H1 (cell line): ENCODE measurements at regions not wholly inside any gene's neighbourhood (a gene's known extent, or its start where the extent isn't known, plus 50 kb on each side); places are given as distances from the start of the nearest gene placed in this dataset.

ENCODE experiments used
- CTCF ChIA-PET: fragments of 300-600 bp; sonication (Branson Sonifier 250); formaldehyde crosslinking; loops from one replicate; lab custom pipeline; 2021; ENCODE audit not compliant: partially characterized antibody; lab: Charles Lee
- POLR2A ChIA-PET: fragments of 300-600 bp; sonication (Branson Sonifier 250); formaldehyde crosslinking; loops from one replicate; lab custom pipeline; 2021; ENCODE audit warnings: inconsistent platforms; ENCODE audit not compliant: partially characterized antibody; lab: Charles Lee
- DNase-seq, 2 experiments: peaks; one replicate each; pipeline versions ENCODE4 v3.0.0 to v3.0.0-alpha.2; 2010 to 2022; ENCODE audit warnings: low spot score in 2 of 2, low read depth in 1 of 2, mixed read lengths in 1 of 2
- FAIRE-seq: peaks from 2 replicates; lab custom pipeline; 2011; peaks lifted over from hg19 to GRCh38; lab: Jason Lieb, UNC
- H2AFZ ChIP-seq: 2 replicates; pipeline ENCODE4 v1.8.1; 2012; ENCODE audit warnings: low read length, inconsistent platforms
- H2AK5ac ChIP-seq: 2 replicates; pipeline ENCODE4 v1.6.1; 2013; ENCODE audit warnings: low read depth, low read length
- H2BK120ac ChIP-seq: replicated peaks from 2 replicates; pipeline ENCODE3; 2013; ENCODE audit warnings: low read depth, low read length, inconsistent platforms
- H2BK12ac ChIP-seq: 2 replicates; pipeline ENCODE4 v1.6.1; 2013; ENCODE audit warnings: low read depth, low read length
- H2BK15ac ChIP-seq: 2 replicates; pipeline ENCODE4 v1.6.1; 2013; ENCODE audit warnings: low read length
- H2BK20ac ChIP-seq: 2 replicates; pipeline ENCODE4 v1.6.1; 2013; ENCODE audit warnings: low read length
- H2BK5ac ChIP-seq: 2 replicates; pipeline ENCODE4 v1.6.1; 2013; ENCODE audit warnings: low read depth, low read length
- H3K14ac ChIP-seq: 2 replicates; pipeline ENCODE4 v1.6.1; 2013; ENCODE audit warnings: inconsistent platforms; ENCODE audit not compliant: insufficient read length
- H3K18ac ChIP-seq: 2 replicates; pipeline ENCODE4 v1.6.1; 2013; ENCODE audit warnings: low read length; ENCODE audit errors: extremely low read depth
- H3K23ac ChIP-seq: 2 replicates; pipeline ENCODE4 v1.6.1; 2013; ENCODE audit warnings: inconsistent platforms; ENCODE audit not compliant: insufficient read length
- H3K23me2 ChIP-seq: 2 replicates; pipeline ENCODE4 v1.6.1; 2013; ENCODE audit warnings: low read depth, low read length
- H3K27ac ChIP-seq: 2 replicates; pipeline ENCODE4 v1.6.1; 2011; ENCODE audit warnings: low read depth, low read length, inconsistent platforms
- H3K27me3 ChIP-seq, 4 experiments: replicated peaks in 1 of 4; 1 replicate in 1 of 4; 2 replicates in 3 of 4; pipeline versions ENCODE4 v1.6.1 to v1.8.1; 2011 to 2013; ENCODE audit warnings: low read length in 3 of 4, mild to moderate bottlenecking in 3 of 4, inconsistent platforms in 2 of 4, mixed read lengths in 2 of 4, moderate library complexity in 1 of 4; ENCODE audit not compliant: control insufficient read depth in 3 of 4, insufficient read depth in 3 of 4; ENCODE audit errors: extremely low read depth in 1 of 4
- H3K36me3 ChIP-seq, 4 experiments: 2 replicates each; pipeline versions ENCODE4 v1.6.1 to v1.8.1; 2011 to 2013; ENCODE audit warnings: mild to moderate bottlenecking in 4 of 4, low read length in 3 of 4, moderate library complexity in 2 of 4, control low read depth in 1 of 4, inconsistent platforms in 1 of 4; ENCODE audit not compliant: insufficient read depth in 4 of 4, control insufficient read depth in 2 of 4
- H3K4ac ChIP-seq: replicated peaks from 2 replicates; pipeline ENCODE3; 2013; ENCODE audit warnings: low read length, low read depth, mixed read lengths, inconsistent platforms; ENCODE audit not compliant: insufficient read length
- H3K4me1 ChIP-seq, 4 experiments: replicated peaks in 1 of 4; 1 replicate in 1 of 4; 2 replicates in 3 of 4; pipeline versions ENCODE4 v1.6.1 to v1.8.1; 2011 to 2013; ENCODE audit warnings: low read length in 3 of 4, inconsistent platforms in 2 of 4, mixed read lengths in 1 of 4; ENCODE audit not compliant: insufficient read depth in 4 of 4, control insufficient read depth in 3 of 4
- H3K4me2 ChIP-seq, 2 experiments: 2 replicates each; pipeline versions ENCODE4 v1.6.1 to v1.8.1; 2011 to 2013; ENCODE audit warnings: low read depth in 2 of 2, low read length in 2 of 2, control low read depth in 1 of 2, inconsistent platforms in 1 of 2, mild to moderate bottlenecking in 1 of 2; ENCODE audit not compliant: insufficient read depth in 1 of 2
- H3K4me3 ChIP-seq, 4 experiments: fragments of 200-600, 300-600 bp in 1 of 4; sonication (generic), shearing (Covaris generic), sonication (Bioruptor Twin) in 1 of 4; 2 replicates each; pipeline versions ENCODE4 v1.5.1 to v1.8.1; 2011 to 2016; ENCODE audit warnings: low read length in 4 of 4, low read depth in 3 of 4, control low read depth in 2 of 4, inconsistent platforms in 2 of 4, mild to moderate bottlenecking in 2 of 4, mixed read lengths in 1 of 4, moderate library complexity in 1 of 4; ENCODE audit not compliant: insufficient read depth in 2 of 4; ENCODE audit errors: extremely low read depth in 1 of 4
- H3K56ac ChIP-seq: replicated peaks from 2 replicates; pipeline ENCODE3; 2013; ENCODE audit warnings: low read depth, mild to moderate bottlenecking, mixed read lengths, low read length, inconsistent platforms; ENCODE audit not compliant: insufficient read length
- H3K79me1 ChIP-seq: 2 replicates; pipeline ENCODE4 v1.6.1; 2013; ENCODE audit warnings: low read depth, low read length, control low read depth
- H3K79me2 ChIP-seq, 2 experiments: 2 replicates each; pipeline versions ENCODE4 v1.6.1 to v1.8.1; 2012 to 2013; ENCODE audit warnings: low read length in 2 of 2, mild to moderate bottlenecking in 2 of 2, inconsistent platforms in 1 of 2; ENCODE audit not compliant: insufficient read depth in 2 of 2, control insufficient read depth in 1 of 2
- H3K9ac ChIP-seq, 4 experiments: replicated peaks in 1 of 4; 1 replicate in 1 of 4; 2 replicates in 3 of 4; pipeline versions ENCODE4 v1.6.1 to v1.8.1; 2011 to 2013; ENCODE audit warnings: low read depth in 3 of 4, low read length in 3 of 4, control low read depth in 2 of 4, mild to moderate bottlenecking in 2 of 4, moderate library complexity in 2 of 4, inconsistent platforms in 1 of 4; ENCODE audit errors: extremely low read depth in 1 of 4
- H3K9me3 ChIP-seq, 2 experiments: 2 replicates each; pipeline versions ENCODE4 v1.6.1 to v1.8.1; 2012 to 2013; ENCODE audit warnings: mild to moderate bottlenecking in 2 of 2, moderate library complexity in 2 of 2, control low read depth in 1 of 2, inconsistent platforms in 1 of 2, low read depth in 1 of 2, low read length in 1 of 2, mixed read lengths in 1 of 2; ENCODE audit not compliant: insufficient read depth in 2 of 2
- H4K20me1 ChIP-seq, 2 experiments: replicated peaks in 1 of 2; 2 replicates each; pipeline versions ENCODE3 to v1.8.1; 2011 to 2013; ENCODE audit warnings: inconsistent platforms in 2 of 2, low read length in 2 of 2, mild to moderate bottlenecking in 1 of 2; ENCODE audit not compliant: insufficient read depth in 2 of 2, control insufficient read depth in 1 of 2
- H4K5ac ChIP-seq: 2 replicates; pipeline ENCODE4 v1.6.1; 2013; ENCODE audit warnings: low read length, low read depth, mixed read lengths, inconsistent platforms; ENCODE audit not compliant: insufficient read length
- H4K8ac ChIP-seq: 2 replicates; pipeline ENCODE4 v1.8.0; 2013; ENCODE audit warnings: mild to moderate bottlenecking, moderate library complexity, low read length, inconsistent platforms; ENCODE audit not compliant: insufficient read depth; ENCODE audit errors: extremely low read depth
- H4K91ac ChIP-seq: replicated peaks from 2 replicates; pipeline ENCODE3; 2013; ENCODE audit warnings: low read length, mixed read lengths, inconsistent platforms; ENCODE audit not compliant: insufficient read length
- WGBS, 2 experiments: shearing (Covaris generic) in 1 of 2; methylation state at CpG; one replicate each; pipeline versions ENCODE4 v1.1.6 to v1.1.7; 2013 to 2015; ENCODE audit warnings: low lambda C conversion rate in 2 of 2, mixed read lengths in 2 of 2, inconsistent platforms in 1 of 2, low coverage in 1 of 2, missing lambda C conversion rate in 1 of 2; ENCODE audit not compliant: insufficient replicate concordance in 2 of 2, insufficient coverage in 1 of 2, insufficient read length in 1 of 2; ENCODE audit errors: extremely low coverage in 1 of 2, missing lambda C conversion rate in 1 of 2; 5-methylcytosine and 5-hydroxymethylcytosine counted together
- TF ChIP-seq, protein P1 (sequence below): IDR thresholded peaks from 2 replicates; pipeline ENCODE4 v1.6.1; 2011; ENCODE audit warnings: low read depth, mild to moderate bottlenecking, low read length; ENCODE audit not compliant: insufficient read depth

DNA sequence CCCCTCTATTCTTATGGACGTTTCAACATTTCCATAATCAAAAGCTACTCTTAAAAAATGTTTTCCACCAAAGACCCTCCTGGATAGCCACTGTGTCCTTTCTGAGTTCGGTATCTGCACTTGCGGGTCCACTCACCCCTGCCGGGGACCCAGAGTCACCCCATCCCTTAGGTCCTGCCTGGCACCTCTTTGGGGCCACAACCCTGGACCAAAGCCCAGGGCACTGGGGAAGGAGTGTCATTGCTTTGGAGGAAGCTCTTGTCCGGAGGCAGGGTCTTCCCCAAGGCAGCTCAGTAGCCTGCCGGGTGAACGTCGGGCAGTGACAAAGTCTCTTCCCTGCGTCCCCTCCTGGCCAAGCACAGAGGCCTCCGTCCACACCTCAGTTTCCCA is 129.6 kb downstream of the RFLNA start:
- Histone ChIP-seq H3K23ac (no peak overlapping the region), H4K91ac (no peak overlapping the region), H2BK15ac (no peak overlapping the region), H2BK20ac (no peak overlapping the region), H3K27me3 (no peaks in the 10 kb centered on the region), H3K4me2 (no peak overlapping the region), H2BK5ac (0 out of 2 replicates have a peak overlapping the region, but pooled peaks have one; percentile 52), H3K23me2 (no peaks in the 10 kb centered on the region), H3K56ac (peak overlapping the region; percentile 11), H3K79me2 (no peaks in the 10 kb centered on the region), H3K9ac (no peak overlapping the region), H3K18ac (no peak overlapping the region), H2BK12ac (no peak overlapping the region), H3K4me1 (peaks cover 0 to 5% (median 3%) of the 10 kb centered on the region in 4 experiments; a peak in 3 of 7 replicates), H3K4me3 (no peak overlapping the region), H3K36me3 (peaks cover 7 to 33% (median 21%) of the 10 kb centered on the region in 4 experiments), H3K14ac (no peak overlapping the region), H4K20me1 (peaks cover 2% of the 10 kb centered on the region in 2 experiments), H2AK5ac (no peak overlapping the region), H2BK120ac (no peak overlapping the region), H3K4ac (no peak overlapping the region), H2AFZ (no peak overlapping the region), H3K79me1 (peaks cover 2% of the 10 kb centered on the region; the same call in 1 of the 2 replicates), H4K5ac (no peak overlapping the region), H3K9me3 (no peaks in the 10 kb centered on the region), H4K8ac (peak overlapping the region; percentile 57), H3K27ac (no peak overlapping the region)
- CTCF ChIA-PET: interaction anchor here (0.7 to 1.5 kb wide), 3 partner anchors 23 to 340 kb away, joined by 3 to 5 read pairs (median 4); no protein-coding TSS in a partner anchor
- POLR2A ChIA-PET: interaction anchor here (0.8 to 1.0 kb wide), 2 partner anchors 18 to 72 kb away, joined by 3 to 4 read pairs; no protein-coding TSS in a partner anchor
- no peak for DNase-seq
- WGBS, 2 experiments: 87% methylated on average over 10 of the region's 10 CpGs; no CpG with 5 or more reads in 1 of the 2 experiments
- FAIRE-seq: no peak
- TF ChIP-seq, protein P1, sequence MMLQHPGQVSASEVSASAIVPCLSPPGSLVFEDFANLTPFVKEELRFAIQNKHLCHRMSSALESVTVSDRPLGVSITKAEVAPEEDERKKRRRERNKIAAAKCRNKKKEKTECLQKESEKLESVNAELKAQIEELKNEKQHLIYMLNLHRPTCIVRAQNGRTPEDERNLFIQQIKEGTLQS: no peak
